Sigmoid colon (tissue), 4 donors: ENCODE measurements at regions not wholly inside any gene's neighbourhood (a gene's known extent, or its start where the extent isn't known, plus 50 kb on each side); places are given as distances from the start of the nearest gene placed in this dataset.

Experiments used
- CTCF ChIP-seq, 4 experiments: fragments of 450-650 bp in 3 of 4; fragments of 200-600 bp in 1 of 4; IDR thresholded peaks; one replicate each; pipeline ENCODE4 v1.5.1; 2016 to 2019; ENCODE audit warnings: antibody characterized with exemption in 4 of 4, mild to moderate bottlenecking in 3 of 4, moderate library complexity in 2 of 4
- EP300 ChIP-seq, 4 donors: sonication (generic); formaldehyde crosslinking; IDR thresholded peaks; one replicate each; pipeline ENCODE4 v1.6.1; 2017; ENCODE audit warnings: antibody characterized with exemption in 4 of 4

GRCh38 chr16:87176735-87177134 lies 140.5 kb downstream of the C16orf95 start:
- TF ChIP-seq EP300 (IDR thresholded peaks at IDR 0.05) (no peak), CTCF (IDR thresholded peaks at IDR 0.05) (no peak)
